ENCODE measurements at regions not wholly inside any gene's neighbourhood (a gene's known extent, or its start where the extent isn't known, plus 50 kb on each side); places are given as distances from the start of the nearest gene placed in this dataset.

DNA sequence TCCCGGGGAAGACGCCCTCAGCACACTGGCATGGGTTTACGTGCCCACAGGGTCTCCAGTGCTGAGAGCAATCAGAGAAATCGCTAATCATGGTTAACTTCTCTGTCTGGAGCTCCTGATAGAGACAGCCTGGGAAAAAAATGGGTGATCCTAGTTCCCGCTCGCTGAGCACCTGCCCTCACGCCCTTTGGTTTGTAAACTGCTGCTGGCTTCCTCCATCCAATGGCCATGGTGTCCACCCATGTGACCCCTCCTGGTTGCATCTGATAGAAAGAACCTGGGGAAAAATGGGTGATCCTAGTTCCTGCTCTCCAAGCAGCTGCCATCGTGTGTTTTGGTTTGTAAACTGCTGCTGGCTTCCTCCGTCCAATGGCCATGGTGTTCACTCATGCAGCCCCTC lies 402.2 kb downstream of the PRDM2 start:
- TF ChIP-seq POLR2A (IDR thresholded peaks at IDR 0.05): no peak
- TF ChIP-seq, protein P1, sequence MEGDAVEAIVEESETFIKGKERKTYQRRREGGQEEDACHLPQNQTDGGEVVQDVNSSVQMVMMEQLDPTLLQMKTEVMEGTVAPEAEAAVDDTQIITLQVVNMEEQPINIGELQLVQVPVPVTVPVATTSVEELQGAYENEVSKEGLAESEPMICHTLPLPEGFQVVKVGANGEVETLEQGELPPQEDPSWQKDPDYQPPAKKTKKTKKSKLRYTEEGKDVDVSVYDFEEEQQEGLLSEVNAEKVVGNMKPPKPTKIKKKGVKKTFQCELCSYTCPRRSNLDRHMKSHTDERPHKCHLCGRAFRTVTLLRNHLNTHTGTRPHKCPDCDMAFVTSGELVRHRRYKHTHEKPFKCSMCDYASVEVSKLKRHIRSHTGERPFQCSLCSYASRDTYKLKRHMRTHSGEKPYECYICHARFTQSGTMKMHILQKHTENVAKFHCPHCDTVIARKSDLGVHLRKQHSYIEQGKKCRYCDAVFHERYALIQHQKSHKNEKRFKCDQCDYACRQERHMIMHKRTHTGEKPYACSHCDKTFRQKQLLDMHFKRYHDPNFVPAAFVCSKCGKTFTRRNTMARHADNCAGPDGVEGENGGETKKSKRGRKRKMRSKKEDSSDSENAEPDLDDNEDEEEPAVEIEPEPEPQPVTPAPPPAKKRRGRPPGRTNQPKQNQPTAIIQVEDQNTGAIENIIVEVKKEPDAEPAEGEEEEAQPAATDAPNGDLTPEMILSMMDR (IDR thresholded peaks at IDR 0.05): no peak
- DNase-seq (ENCODE audit: low spot score in 2 of 2): no peak
- WGBS, 2 donors: 84 to 94% methylated on average over 9 of the region's 9 CpGs
- intact Hi-C loops (cut with DNase I; ENCODE audit: low total_unique reads): no loop called here
- H3K4me3 ChIP-seq (ENCODE audit: low read depth, poor library complexity, severe bottlenecking): no peak overlapping the region

DNA sequence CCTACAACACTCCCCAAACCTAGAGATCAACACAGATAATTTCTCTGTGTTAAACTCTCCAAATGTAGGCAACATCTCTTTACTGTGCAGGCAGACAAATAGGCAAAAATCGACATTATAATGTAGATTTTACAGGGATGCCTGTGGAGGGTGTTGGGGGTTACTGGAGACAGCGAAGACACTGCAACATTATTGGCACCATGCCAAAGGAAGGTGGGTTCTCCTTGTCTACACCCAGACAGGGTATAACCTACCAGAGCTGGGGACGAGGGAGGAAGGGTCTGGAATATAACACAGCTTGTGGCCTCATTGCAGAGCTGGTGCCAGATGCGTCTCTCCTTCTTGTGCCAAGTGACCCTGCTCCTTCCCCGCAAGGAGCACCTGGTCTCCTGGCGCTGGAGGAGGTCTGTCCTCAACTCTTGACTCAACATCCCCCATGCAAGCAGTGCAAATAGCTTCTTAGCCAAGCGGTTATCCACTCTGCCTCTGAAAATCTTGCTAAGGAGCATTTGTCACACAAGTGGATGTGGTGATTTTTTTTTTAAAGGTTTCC lies 404.0 kb downstream of the PRDM2 start:
- TF ChIP-seq, protein P1 (IDR thresholded peaks at IDR 0.05): no peak
- TF ChIP-seq POLR2A (IDR thresholded peaks at IDR 0.05): no peak
- no peak for DNase-seq (ENCODE audit: low spot score in 2 of 2)
- 87 to 90% methylated on average over 7 of the region's 7 CpGs for WGBS, 2 donors
- H3K4me3 ChIP-seq (ENCODE audit: low read depth, poor library complexity, severe bottlenecking): no peak overlapping the region
- intact Hi-C loops (cut with DNase I; ENCODE audit: low total_unique reads): no loop called here

DNA sequence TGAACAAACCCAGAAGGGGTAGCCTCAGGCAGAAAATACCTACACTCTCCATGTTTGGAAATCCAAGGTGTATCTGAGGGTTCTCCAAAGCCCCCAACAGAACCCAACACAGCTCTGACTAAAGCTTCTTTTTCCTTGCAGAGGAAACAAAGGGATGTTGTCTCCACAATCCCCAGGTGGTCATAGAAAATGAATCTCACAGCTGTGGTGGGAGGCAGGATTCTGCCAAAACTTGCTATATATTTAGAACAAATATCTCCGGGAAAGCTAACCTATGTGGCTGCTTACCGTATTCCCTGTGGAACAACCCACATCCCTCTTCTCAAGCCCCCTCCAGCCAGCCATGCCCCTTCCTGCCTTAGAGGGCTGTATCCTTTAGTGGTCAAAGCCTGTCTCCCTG lies 406.1 kb downstream of the PRDM2 start:
- WGBS, 2 donors: 71 to 72% methylated on average over 2 of the region's 2 CpGs
- DNase-seq (ENCODE audit: low spot score in 2 of 2): no peak
- no peak overlapping the region for H3K4me3 ChIP-seq (ENCODE audit: low read depth, poor library complexity, severe bottlenecking)
- no peak for TF ChIP-seq POLR2A (IDR thresholded peaks at IDR 0.05)
- TF ChIP-seq, protein P1 (IDR thresholded peaks at IDR 0.05): no peak
- intact Hi-C loops (cut with DNase I; ENCODE audit: low total_unique reads): no loop called here

DNA sequence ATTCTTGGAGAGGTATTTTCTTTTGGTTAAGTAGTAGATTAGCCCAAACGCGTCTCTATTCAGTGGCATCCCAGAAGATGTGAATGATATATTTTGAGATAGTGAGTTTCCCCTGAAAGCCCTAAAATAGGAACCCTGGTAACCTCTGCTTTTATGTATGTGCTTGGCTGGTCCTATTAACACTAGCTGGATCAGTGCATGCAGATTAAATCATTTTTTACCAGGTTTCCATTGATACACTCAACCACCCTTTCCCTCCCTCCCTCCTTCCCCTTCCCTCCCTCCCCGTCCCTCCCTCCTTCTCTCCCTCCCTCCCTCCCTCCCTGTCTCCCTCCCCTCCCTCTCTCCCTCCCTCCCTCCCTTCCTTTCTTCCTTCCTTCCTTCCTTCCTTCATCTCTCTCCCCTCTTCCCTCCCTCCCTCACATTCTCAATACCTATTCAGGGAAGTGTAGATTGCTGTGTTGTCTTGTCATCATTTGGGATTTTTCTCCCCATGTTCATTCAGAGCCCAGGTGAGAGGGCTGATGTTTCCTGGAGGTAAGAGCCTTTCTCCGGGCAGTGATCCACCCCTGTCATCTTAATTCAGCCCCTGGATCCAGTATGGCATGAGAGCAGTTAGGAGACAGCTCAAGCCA lies 406.8 kb downstream of the PRDM2 start:
- 71 to 73% methylated on average over 4 of the region's 4 CpGs for WGBS, 2 donors
- TF ChIP-seq POLR2A (IDR thresholded peaks at IDR 0.05): no peak
- TF ChIP-seq, protein P1 (IDR thresholded peaks at IDR 0.05): no peak
- no peak for DNase-seq (ENCODE audit: low spot score in 2 of 2)
- intact Hi-C loops (cut with DNase I; ENCODE audit: low total_unique reads): no loop called here
- H3K4me3 ChIP-seq (ENCODE audit: low read depth, poor library complexity, severe bottlenecking): no peak overlapping the region

DNA sequence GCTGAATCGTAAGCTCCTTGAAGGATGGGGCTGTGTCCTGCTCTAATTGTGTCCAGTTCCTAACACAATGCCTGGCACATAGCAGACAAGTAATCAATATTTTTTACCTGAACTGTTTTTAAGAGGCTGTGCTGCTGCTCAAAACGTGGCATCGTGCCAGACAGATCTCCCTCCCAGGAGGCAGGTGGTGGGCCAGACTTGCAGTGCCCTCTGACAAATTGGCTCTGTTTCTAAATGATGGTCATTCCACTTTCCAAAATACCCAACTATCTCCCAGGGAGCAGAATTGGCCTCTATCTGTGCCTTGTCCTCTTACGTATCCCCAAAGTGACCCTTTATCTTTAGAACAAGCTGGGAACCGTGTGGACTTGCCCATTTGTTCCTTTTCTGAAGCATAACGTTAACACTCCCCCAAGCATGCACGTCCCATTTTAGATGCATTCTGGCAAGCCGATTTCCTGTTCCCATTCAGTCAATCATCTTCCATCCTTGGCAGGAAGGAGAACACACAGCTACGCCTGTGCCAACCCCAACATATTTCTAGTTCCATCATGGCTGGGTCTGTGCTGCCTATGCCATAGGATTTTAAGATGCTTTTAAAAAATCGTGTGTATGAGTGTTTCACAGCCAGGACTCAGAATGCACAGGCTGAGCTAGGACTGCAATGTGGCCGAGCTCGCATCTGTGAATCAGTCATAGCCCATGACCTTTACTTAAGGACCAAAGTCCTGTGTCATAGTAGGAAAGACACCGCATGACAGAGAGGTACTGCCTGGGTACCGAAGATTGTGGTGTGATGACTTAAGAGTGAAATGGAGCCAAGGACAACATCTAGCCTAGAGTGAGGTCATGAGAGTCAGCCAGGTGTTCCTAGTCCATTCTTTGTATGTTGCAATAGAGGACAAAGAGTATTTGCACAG lies 408.6 kb downstream of the PRDM2 start:
- intact Hi-C loops (cut with DNase I; ENCODE audit: low total_unique reads): no loop called here
- TF ChIP-seq, protein P1 (IDR thresholded peaks at IDR 0.05): no peak
- no peak for TF ChIP-seq POLR2A (IDR thresholded peaks at IDR 0.05)
- H3K4me3 ChIP-seq (ENCODE audit: low read depth, poor library complexity, severe bottlenecking): no peak overlapping the region
- no peak for DNase-seq (ENCODE audit: low spot score in 2 of 2)
- whole genome bisulfite sequencing, 2 donors: 51 to 57% methylated on average over 14 of the region's 14 CpGs

Measured in lower leg skin (tissue), 4 donors.